ENCODE measurements at regions not wholly inside any gene's neighbourhood (a gene's known extent, or its start where the extent isn't known, plus 50 kb on each side); places are given as distances from the start of the nearest gene placed in this dataset.

- Histone ChIP-seq H3K4me3 (no peak overlapping the region), H3K9me3 (no peaks in the 10 kb centered on the region), H3K27ac (no peak overlapping the region), H3K4me1 (replicated peaks) (no peaks in the 10 kb centered on the region), H3K36me3 (no peaks in the 10 kb centered on the region), H3K27me3 (replicated peaks; ENCODE audit: insufficient read depth) (no peaks in the 10 kb centered on the region)
- intact Hi-C loops (cut with DNase I), result loop anchor here (5.0 kb wide), 1 partner anchor 96 kb away; no protein-coding TSS in a partner anchor
- TF ChIP-seq POLR2A (IDR thresholded peaks at IDR 0.05) (no peak), POLR2AphosphoS5 (IDR thresholded peaks at IDR 0.05) (no peak), CTCF (IDR thresholded peaks at IDR 0.05) (no peak)
- 35% methylated on average over 4 of the region's 4 CpGs for WGBS
- DNase-seq (ENCODE audit: low spot score), result no peak
These were observed 125.9 kb upstream of the PJA1 start for GRCh38 chrX:69291116-69291515.

GRCh38 chrX:69290292-69290691 lies 125.0 kb upstream of the PJA1 start:
- Histone ChIP-seq H3K4me1 (replicated peaks) (no peaks in the 10 kb centered on the region), H3K4me3 (no peak overlapping the region), H3K27ac (no peak overlapping the region), H3K36me3 (no peaks in the 10 kb centered on the region), H3K27me3 (replicated peaks; ENCODE audit: insufficient read depth) (no peaks in the 10 kb centered on the region), H3K9me3 (no peaks in the 10 kb centered on the region)
- intact Hi-C loops (cut with DNase I), result loop anchor here (5.0 kb wide), 1 partner anchor 97 kb away; no protein-coding TSS in a partner anchor
- TF ChIP-seq POLR2AphosphoS5 (IDR thresholded peaks at IDR 0.05) (no peak), POLR2A (IDR thresholded peaks at IDR 0.05) (no peak), CTCF (IDR thresholded peaks at IDR 0.05) (no peak)
- 81% methylated on average over 8 of the region's 8 CpGs for WGBS
- DNase-seq (ENCODE audit: low spot score), result no peak

- H3K4me3 ChIP-seq, result no peak overlapping the region
- TF ChIP-seq POLR2AphosphoS5 (IDR thresholded peaks at IDR 0.05) (no peak), POLR2A (IDR thresholded peaks at IDR 0.05) (no peak), CTCF (IDR thresholded peaks at IDR 0.05) (no peak)
- no peaks in the 10 kb centered on the region for H3K27me3 ChIP-seq (replicated peaks; ENCODE audit: insufficient read depth)
- no peak for DNase-seq (ENCODE audit: low spot score)
- H3K4me1 ChIP-seq (replicated peaks), result no peaks in the 10 kb centered on the region
- intact Hi-C loops (cut with DNase I), result loop anchor here (5.0 to 10.0 kb wide), 5 partner anchors 98 to 225 kb away; no protein-coding TSS in a partner anchor
- no peaks in the 10 kb centered on the region for H3K36me3 ChIP-seq
- no peaks in the 10 kb centered on the region for H3K9me3 ChIP-seq
- no CpG with 5 or more reads among the region's 1 CpG for WGBS
- no peak overlapping the region for H3K27ac ChIP-seq
These were observed 124.5 kb upstream of the PJA1 start for GRCh38 chrX:69289793-69290123.

GRCh38 chrX:69289046-69289792 lies 124.0 kb upstream of the PJA1 start:
- DNase-seq (ENCODE audit: low spot score), result no peak

More at GRCh38 chrX:69289046-69289792, 124.0 kb upstream of the PJA1 start:
- no peaks in the 10 kb centered on the region for H3K4me1 ChIP-seq (replicated peaks)
- intact Hi-C loops (cut with DNase I), result loop anchor here (5.0 to 10.0 kb wide), 4 partner anchors 132 to 224 kb away; no protein-coding TSS in a partner anchor
- H3K27ac ChIP-seq, result no peak overlapping the region
- no peaks in the 10 kb centered on the region for H3K36me3 ChIP-seq
- no peaks in the 10 kb centered on the region for H3K27me3 ChIP-seq (replicated peaks; ENCODE audit: insufficient read depth)
- H3K9me3 ChIP-seq, result no peaks in the 10 kb centered on the region
- 82% methylated on average over 9 of the region's 11 CpGs for WGBS
- H3K4me3 ChIP-seq, result no peak overlapping the region
- TF ChIP-seq POLR2A (IDR thresholded peaks at IDR 0.05) (no peak), CTCF (IDR thresholded peaks at IDR 0.05) (no peak), POLR2AphosphoS5 (IDR thresholded peaks at IDR 0.05) (no peak)
